HepG2 (cell line): ENCODE measurements at regions not wholly inside any gene's neighbourhood (a gene's known extent, or its start where the extent isn't known, plus 50 kb on each side); places are given as distances from the start of the nearest gene placed in this dataset.

Source experiments
- ATRX ChIP-seq: sonication (generic); formaldehyde crosslinking; IDR thresholded peaks from 2 replicates; pipeline ENCODE4 v1.4.0; 2020; ENCODE audit warnings: missing genetic modification reagents, borderline replicate concordance
- DPF2 ChIP-seq: sonication (generic); formaldehyde crosslinking; IDR thresholded peaks from 2 replicates; pipeline ENCODE4 v1.4.0; 2020; ENCODE audit warnings: mild to moderate bottlenecking, low read depth, missing genetic modification reagents, borderline replicate concordance
- HHEX ChIP-seq: IDR thresholded peaks from 2 replicates; pipeline ENCODE4 v1.6.1; 2016; ENCODE audit warnings: control low read depth
- KLF16 ChIP-seq, 2 experiments: sonication (generic) in 1 of 2; formaldehyde crosslinking in 1 of 2; IDR thresholded peaks; 2 replicates each; pipeline versions ENCODE4 v1.6.1 to v1.8.0; 2016 to 2023; ENCODE audit warnings: missing genetic modification reagents in 2 of 2, missing compliant biosample characterization in 1 of 2
- MIER3 ChIP-seq: IDR thresholded peaks from 2 replicates; pipeline ENCODE4 v1.6.1; 2016; ENCODE audit warnings: missing compliant biosample characterization, borderline replicate concordance
- NCOR1 ChIP-seq: fragments of 200-600 bp; sonication (generic); IDR thresholded peaks from 2 replicates; pipeline ENCODE4 v1.7.0; 2017; ENCODE audit warnings: antibody characterized with exemption, low read length, borderline replicate concordance
- PLRG1 ChIP-seq: fragments of 450-650 bp; conservative IDR thresholded peaks from 2 replicates; pipeline ENCODE4 v1.6.1; 2016
- POGZ ChIP-seq: sonication (generic); formaldehyde crosslinking; IDR thresholded peaks from 2 replicates; pipeline ENCODE4 v1.4.0; 2020; ENCODE audit warnings: mild to moderate bottlenecking, missing genetic modification reagents
- SIX1 ChIP-seq: sonication (generic); formaldehyde crosslinking; IDR thresholded peaks from 2 replicates; pipeline ENCODE4 v1.4.0; 2020; ENCODE audit warnings: missing genetic modification reagents, borderline replicate concordance
- SKI ChIP-seq: fragments of 450-650 bp; IDR thresholded peaks from one replicate; pipeline ENCODE4 v1.6.1; 2018; ENCODE audit warnings: mild to moderate bottlenecking; ENCODE audit not compliant: partially characterized antibody
- SOX6 ChIP-seq, 2 experiments: fragments of 450-650 bp in 1 of 2; sonication (generic) in 1 of 2; formaldehyde crosslinking in 1 of 2; IDR thresholded peaks; 2 replicates each; pipeline versions ENCODE4 v1.4.0 to v1.6.1; 2017 to 2020; ENCODE audit warnings: antibody characterized with exemption in 1 of 2, mild to moderate bottlenecking in 1 of 2, missing genetic modification reagents in 1 of 2
- THAP11 ChIP-seq: IDR thresholded peaks from 2 replicates; pipeline ENCODE4 v1.6.1; 2016; ENCODE audit warnings: missing biosample characterization, missing genetic modification reagents
- ZFP36L1 ChIP-seq: sonication (generic); formaldehyde crosslinking; IDR thresholded peaks from 2 replicates; pipeline ENCODE4 v1.8.0; 2022; ENCODE audit warnings: mild to moderate bottlenecking, missing genetic modification reagents, moderate library complexity
- ZNF292 ChIP-seq: sonication (generic); formaldehyde crosslinking; IDR thresholded peaks from 2 replicates; pipeline ENCODE4 v1.8.1; 2022; ENCODE audit warnings: mild to moderate bottlenecking, low read depth, missing genetic modification reagents, borderline replicate concordance
- ZNF331 ChIP-seq: sonication (generic); formaldehyde crosslinking; IDR thresholded peaks from 2 replicates; pipeline ENCODE4 v1.4.0; 2020; ENCODE audit warnings: missing genetic modification reagents
- ZNF792 ChIP-seq: IDR thresholded peaks from 2 replicates; pipeline ENCODE4 v1.6.1; 2016
- TF ChIP-seq, protein P1 (sequence below): sonication (generic); formaldehyde crosslinking; IDR thresholded peaks from 2 replicates; pipeline ENCODE4 v1.9.0; 2021; ENCODE audit warnings: missing genetic modification reagents, mild to moderate bottlenecking, borderline replicate concordance
- TF ChIP-seq, protein P2 (sequence below): sonication (generic); formaldehyde crosslinking; IDR thresholded peaks from 2 replicates; pipeline ENCODE4 v1.4.0; 2020; ENCODE audit warnings: missing genetic modification reagents
- TF ChIP-seq, protein P3 (sequence below): IDR thresholded peaks from 2 replicates; pipeline ENCODE4 v1.6.1; 2016; ENCODE audit warnings: low read depth
- TF ChIP-seq, protein P4 (sequence below): sonication (generic); formaldehyde crosslinking; IDR thresholded peaks from 2 replicates; pipeline ENCODE4 v1.5.1; 2020; ENCODE audit warnings: mild to moderate bottlenecking, missing genetic modification reagents, borderline replicate concordance

DNA sequence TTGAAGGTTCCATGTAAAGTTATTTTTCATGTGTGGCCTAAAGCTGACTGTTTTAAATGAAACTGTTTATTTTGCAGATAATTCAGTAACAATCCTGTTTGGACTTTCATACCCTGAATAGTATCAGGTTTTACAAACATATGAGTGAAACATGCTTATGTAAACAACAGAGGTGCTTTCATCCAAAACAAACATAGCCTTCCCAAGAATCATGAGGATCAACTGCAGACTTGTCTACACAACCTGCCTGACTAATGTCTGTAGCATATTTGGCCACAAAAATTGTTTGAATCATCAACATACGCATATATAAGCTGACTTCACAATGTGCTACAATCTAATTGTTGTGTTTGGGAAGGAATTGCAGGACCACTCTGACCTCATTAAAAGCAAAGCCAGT is 190.4 kb downstream of the DIPK2A start (continued):
- TF ChIP-seq SOX6 (IDR thresholded peaks at IDR 0.05), result no peak
- TF ChIP-seq SOX6 (CRISPR knock-in tag; IDR thresholded peaks at IDR 0.05), result peak; percentile 78
- 0 out of 2 replicates have a peak, but pooled peaks have one; percentile 51 for TF ChIP-seq ZNF292 (CRISPR knock-in tag)
- TF ChIP-seq, protein P1, sequence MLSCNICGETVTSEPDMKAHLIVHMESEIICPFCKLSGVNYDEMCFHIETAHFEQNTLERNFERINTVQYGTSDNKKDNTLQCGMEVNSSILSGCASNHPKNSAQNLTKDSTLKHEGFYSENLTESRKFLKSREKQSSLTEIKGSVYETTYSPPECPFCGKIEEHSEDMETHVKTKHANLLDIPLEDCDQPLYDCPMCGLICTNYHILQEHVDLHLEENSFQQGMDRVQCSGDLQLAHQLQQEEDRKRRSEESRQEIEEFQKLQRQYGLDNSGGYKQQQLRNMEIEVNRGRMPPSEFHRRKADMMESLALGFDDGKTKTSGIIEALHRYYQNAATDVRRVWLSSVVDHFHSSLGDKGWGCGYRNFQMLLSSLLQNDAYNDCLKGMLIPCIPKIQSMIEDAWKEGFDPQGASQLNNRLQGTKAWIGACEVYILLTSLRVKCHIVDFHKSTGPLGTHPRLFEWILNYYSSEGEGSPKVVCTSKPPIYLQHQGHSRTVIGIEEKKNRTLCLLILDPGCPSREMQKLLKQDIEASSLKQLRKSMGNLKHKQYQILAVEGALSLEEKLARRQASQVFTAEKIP (CRISPR knock-in tag), result no peak
- peak; percentile 99 for TF ChIP-seq SIX1 (CRISPR knock-in tag)
- TF ChIP-seq KLF16 (CRISPR knock-in tag; IDR thresholded peaks at IDR 0.05), result 0 out of 4 replicates have a peak, but pooled peaks of 1 of the 2 experiments have one; percentile 45
- peak; percentile 31; the same call in 1 of the 2 replicates for TF ChIP-seq DPF2 (CRISPR knock-in tag)
- peak; percentile 71; the same call in 1 of the 2 replicates for TF ChIP-seq ZFP36L1 (CRISPR knock-in tag)
- TF ChIP-seq, protein P2, sequence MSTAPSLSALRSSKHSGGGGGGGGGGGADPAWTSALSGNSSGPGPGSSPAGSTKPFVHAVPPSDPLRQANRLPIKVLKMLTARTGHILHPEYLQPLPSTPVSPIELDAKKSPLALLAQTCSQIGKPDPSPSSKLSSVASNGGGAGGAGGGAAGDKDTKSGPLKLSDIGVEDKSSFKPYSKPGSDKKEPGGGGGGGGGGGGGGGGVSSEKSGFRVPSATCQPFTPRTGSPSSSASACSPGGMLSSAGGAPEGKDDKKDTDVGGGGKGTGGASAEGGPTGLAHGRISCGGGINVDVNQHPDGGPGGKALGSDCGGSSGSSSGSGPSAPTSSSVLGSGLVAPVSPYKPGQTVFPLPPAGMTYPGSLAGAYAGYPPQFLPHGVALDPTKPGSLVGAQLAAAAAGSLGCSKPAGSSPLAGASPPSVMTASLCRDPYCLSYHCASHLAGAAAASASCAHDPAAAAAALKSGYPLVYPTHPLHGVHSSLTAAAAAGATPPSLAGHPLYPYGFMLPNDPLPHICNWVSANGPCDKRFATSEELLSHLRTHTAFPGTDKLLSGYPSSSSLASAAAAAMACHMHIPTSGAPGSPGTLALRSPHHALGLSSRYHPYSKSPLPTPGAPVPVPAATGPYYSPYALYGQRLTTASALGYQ, result peak; percentile 61; the same call in 1 of the 2 replicates
- peak; percentile 55; the same call in 1 of the 2 replicates for TF ChIP-seq MIER3
- TF ChIP-seq SKI, result peak; percentile 91
- TF ChIP-seq HHEX (CRISPR knock-in tag), result peak; percentile 93
- peak; percentile 58 for TF ChIP-seq POGZ (CRISPR knock-in tag)
- TF ChIP-seq THAP11 (CRISPR knock-in tag), result peak; percentile 55
- no peak for TF ChIP-seq PLRG1
- TF ChIP-seq, protein P3, sequence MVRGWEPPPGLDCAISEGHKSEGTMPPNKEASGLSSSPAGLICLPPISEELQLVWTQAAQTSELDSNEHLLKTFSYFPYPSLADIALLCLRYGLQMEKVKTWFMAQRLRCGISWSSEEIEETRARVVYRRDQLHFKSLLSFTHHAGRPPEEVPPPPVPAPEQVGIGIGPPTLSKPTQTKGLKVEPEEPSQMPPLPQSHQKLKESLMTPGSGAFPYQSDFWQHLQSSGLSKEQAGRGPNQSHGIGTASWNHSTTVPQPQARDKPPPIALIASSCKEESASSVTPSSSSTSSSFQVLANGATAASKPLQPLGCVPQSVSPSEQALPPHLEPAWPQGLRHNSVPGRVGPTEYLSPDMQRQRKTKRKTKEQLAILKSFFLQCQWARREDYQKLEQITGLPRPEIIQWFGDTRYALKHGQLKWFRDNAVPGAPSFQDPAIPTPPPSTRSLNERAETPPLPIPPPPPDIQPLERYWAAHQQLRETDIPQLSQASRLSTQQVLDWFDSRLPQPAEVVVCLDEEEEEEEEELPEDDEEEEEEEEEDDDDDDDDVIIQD (CRISPR knock-in tag), result peak; percentile 51; the same call in 1 of the 2 replicates
- TF ChIP-seq ZNF792, result peak; percentile 45; the same call in 1 of the 2 replicates
- TF ChIP-seq ZNF331 (CRISPR knock-in tag), result 0 out of 2 replicates have a peak, but pooled peaks have one; percentile 46
- TF ChIP-seq NCOR1, result peak; percentile 30; the same call in 1 of the 2 replicates
- TF ChIP-seq ATRX, result no peak
- TF ChIP-seq, protein P4, sequence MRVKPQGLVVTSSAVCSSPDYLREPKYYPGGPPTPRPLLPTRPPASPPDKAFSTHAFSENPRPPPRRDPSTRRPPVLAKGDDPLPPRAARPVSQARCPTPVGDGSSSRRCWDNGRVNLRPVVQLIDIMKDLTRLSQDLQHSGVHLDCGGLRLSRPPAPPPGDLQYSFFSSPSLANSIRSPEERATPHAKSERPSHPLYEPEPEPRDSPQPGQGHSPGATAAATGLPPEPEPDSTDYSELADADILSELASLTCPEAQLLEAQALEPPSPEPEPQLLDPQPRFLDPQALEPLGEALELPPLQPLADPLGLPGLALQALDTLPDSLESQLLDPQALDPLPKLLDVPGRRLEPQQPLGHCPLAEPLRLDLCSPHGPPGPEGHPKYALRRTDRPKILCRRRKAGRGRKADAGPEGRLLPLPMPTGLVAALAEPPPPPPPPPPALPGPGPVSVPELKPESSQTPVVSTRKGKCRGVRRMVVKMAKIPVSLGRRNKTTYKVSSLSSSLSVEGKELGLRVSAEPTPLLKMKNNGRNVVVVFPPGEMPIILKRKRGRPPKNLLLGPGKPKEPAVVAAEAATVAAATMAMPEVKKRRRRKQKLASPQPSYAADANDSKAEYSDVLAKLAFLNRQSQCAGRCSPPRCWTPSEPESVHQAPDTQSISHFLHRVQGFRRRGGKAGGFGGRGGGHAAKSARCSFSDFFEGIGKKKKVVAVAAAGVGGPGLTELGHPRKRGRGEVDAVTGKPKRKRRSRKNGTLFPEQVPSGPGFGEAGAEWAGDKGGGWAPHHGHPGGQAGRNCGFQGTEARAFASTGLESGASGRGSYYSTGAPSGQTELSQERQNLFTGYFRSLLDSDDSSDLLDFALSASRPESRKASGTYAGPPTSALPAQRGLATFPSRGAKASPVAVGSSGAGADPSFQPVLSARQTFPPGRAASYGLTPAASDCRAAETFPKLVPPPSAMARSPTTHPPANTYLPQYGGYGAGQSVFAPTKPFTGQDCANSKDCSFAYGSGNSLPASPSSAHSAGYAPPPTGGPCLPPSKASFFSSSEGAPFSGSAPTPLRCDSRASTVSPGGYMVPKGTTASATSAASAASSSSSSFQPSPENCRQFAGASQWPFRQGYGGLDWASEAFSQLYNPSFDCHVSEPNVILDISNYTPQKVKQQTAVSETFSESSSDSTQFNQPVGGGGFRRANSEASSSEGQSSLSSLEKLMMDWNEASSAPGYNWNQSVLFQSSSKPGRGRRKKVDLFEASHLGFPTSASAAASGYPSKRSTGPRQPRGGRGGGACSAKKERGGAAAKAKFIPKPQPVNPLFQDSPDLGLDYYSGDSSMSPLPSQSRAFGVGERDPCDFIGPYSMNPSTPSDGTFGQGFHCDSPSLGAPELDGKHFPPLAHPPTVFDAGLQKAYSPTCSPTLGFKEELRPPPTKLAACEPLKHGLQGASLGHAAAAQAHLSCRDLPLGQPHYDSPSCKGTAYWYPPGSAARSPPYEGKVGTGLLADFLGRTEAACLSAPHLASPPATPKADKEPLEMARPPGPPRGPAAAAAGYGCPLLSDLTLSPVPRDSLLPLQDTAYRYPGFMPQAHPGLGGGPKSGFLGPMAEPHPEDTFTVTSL (CRISPR knock-in tag), result peak; percentile 97
